H9 (cell line): ENCODE measurements at regions not wholly inside any gene's neighbourhood (a gene's known extent, or its start where the extent isn't known, plus 50 kb on each side); places are given as distances from the start of the nearest gene placed in this dataset.

Experiments
- DNase-seq: peaks from one replicate; pipeline ENCODE4 v3.0.0-alpha.2; 2017
- H2AFZ ChIP-seq: one replicate; pipeline ENCODE4 v1.6.1; 2013; ENCODE audit warnings: mild to moderate bottlenecking, low read length, control low read depth, moderate library complexity
- H2AK5ac ChIP-seq: 2 replicates; pipeline ENCODE4 v1.6.1; 2013; ENCODE audit warnings: low read length, control low read depth, mixed read lengths; ENCODE audit not compliant: insufficient read length
- H2BK120ac ChIP-seq: one replicate; pipeline ENCODE4 v1.6.1; 2013; ENCODE audit warnings: low read depth, mild to moderate bottlenecking, low read length, control low read depth, inconsistent platforms; ENCODE audit not compliant: poor library complexity, severe bottlenecking
- H2BK12ac ChIP-seq: 2 replicates; pipeline ENCODE4 v1.6.1; 2013; ENCODE audit warnings: low read length, control low read depth, mixed read lengths, low read depth; ENCODE audit not compliant: insufficient read length
- H2BK15ac ChIP-seq: 2 replicates; pipeline ENCODE4 v1.6.1; 2013; ENCODE audit warnings: low read depth, low read length, control low read depth
- H2BK20ac ChIP-seq: one replicate; pipeline ENCODE4 v1.6.1; 2013; ENCODE audit warnings: low read depth, mild to moderate bottlenecking, low read length, control low read depth, inconsistent platforms; ENCODE audit not compliant: poor library complexity, severe bottlenecking
- H2BK5ac ChIP-seq: 2 replicates; pipeline ENCODE4 v1.6.1; 2013; ENCODE audit warnings: low read length, control low read depth, mixed read lengths; ENCODE audit not compliant: insufficient read length
- H3K14ac ChIP-seq: 2 replicates; pipeline ENCODE4 v1.6.1; 2013; ENCODE audit warnings: low read length, control low read depth; ENCODE audit not compliant: insufficient read depth
- H3K18ac ChIP-seq: 2 replicates; pipeline ENCODE4 v1.6.1; 2013; ENCODE audit warnings: low read depth, mild to moderate bottlenecking, mixed read lengths, low read length, control low read depth; ENCODE audit not compliant: insufficient read length
- H3K23ac ChIP-seq: 2 replicates; pipeline ENCODE4 v1.6.1; 2013; ENCODE audit warnings: low read length, control low read depth, mixed read lengths, low read depth; ENCODE audit not compliant: insufficient read length
- H3K23me2 ChIP-seq: 2 replicates; pipeline ENCODE4 v1.6.1; 2013; ENCODE audit warnings: low read depth, mild to moderate bottlenecking, mixed read lengths, low read length, control low read depth; ENCODE audit not compliant: insufficient read length, poor library complexity, severe bottlenecking
- H3K27ac ChIP-seq: 2 replicates; pipeline ENCODE4 v1.5.1; 2013; ENCODE audit warnings: low read length, control low read depth, mixed read lengths, low read depth; ENCODE audit not compliant: insufficient read length
- H3K27me3 ChIP-seq: 2 replicates; pipeline ENCODE4 v1.6.1; 2013; ENCODE audit warnings: low read length, control low read depth, inconsistent platforms; ENCODE audit not compliant: insufficient read depth
- H3K4ac ChIP-seq: 2 replicates; pipeline ENCODE4 v1.6.1; 2013; ENCODE audit warnings: low read depth, mild to moderate bottlenecking, control low read depth, inconsistent platforms, low read length, moderate library complexity
- H3K4me1 ChIP-seq: 2 replicates; pipeline ENCODE4 v1.6.1; 2013; ENCODE audit warnings: low read length, control low read depth, inconsistent platforms; ENCODE audit not compliant: insufficient read depth
- H3K4me2 ChIP-seq: 2 replicates; pipeline ENCODE4 v1.6.1; 2013; ENCODE audit warnings: low read length, control low read depth, mixed read lengths; ENCODE audit not compliant: insufficient read length, insufficient read depth
- H3K56ac ChIP-seq: 2 replicates; pipeline ENCODE4 v1.6.1; 2013; ENCODE audit warnings: low read depth, mild to moderate bottlenecking, mixed read lengths, low read length, control low read depth; ENCODE audit not compliant: insufficient read length
- H3K79me1 ChIP-seq: 2 replicates; pipeline ENCODE4 v1.6.1; 2013; ENCODE audit warnings: low read depth, mild to moderate bottlenecking, moderate library complexity, low read length, control low read depth, inconsistent platforms; ENCODE audit not compliant: insufficient read depth, poor library complexity, severe bottlenecking
- H3K79me2 ChIP-seq: 2 replicates; pipeline ENCODE4 v1.6.1; 2013; ENCODE audit warnings: low read length, control low read depth, inconsistent platforms; ENCODE audit not compliant: insufficient read depth
- H3K9ac ChIP-seq: 2 replicates; pipeline ENCODE4 v1.6.1; 2013; ENCODE audit warnings: low read length, control low read depth, mixed read lengths; ENCODE audit not compliant: insufficient read length; ENCODE audit errors: extremely low read depth
- H3K9me3 ChIP-seq: one replicate; pipeline ENCODE4 v1.6.1; 2013; ENCODE audit warnings: low read depth, low read length, inconsistent platforms; ENCODE audit not compliant: control insufficient read depth
- H3T11ph ChIP-seq: one replicate; pipeline ENCODE4 v1.6.1; 2013; ENCODE audit warnings: mild to moderate bottlenecking, low read length, control low read depth, inconsistent platforms
- H4K20me1 ChIP-seq: one replicate; pipeline ENCODE4 v1.6.1; 2013; ENCODE audit not compliant: control insufficient read depth, insufficient read length, insufficient read depth
- H4K5ac ChIP-seq: 2 replicates; pipeline ENCODE4 v1.6.1; 2013; ENCODE audit warnings: low read depth, mild to moderate bottlenecking, mixed read lengths, low read length, control low read depth; ENCODE audit not compliant: insufficient read length
- H4K8ac ChIP-seq: replicated peaks from 2 replicates; pipeline ENCODE4 v1.6.1; 2013; ENCODE audit warnings: low read length, control low read depth, mixed read lengths, low read depth; ENCODE audit not compliant: insufficient read length
- H4K91ac ChIP-seq: 2 replicates; pipeline ENCODE4 v1.6.1; 2013; ENCODE audit warnings: low read depth, mild to moderate bottlenecking, moderate library complexity, mixed read lengths, low read length, control low read depth; ENCODE audit not compliant: insufficient read length
- H3K27ac Mint-ChIP-seq, 3 experiments: 2 replicates in 2 of 3; 3 replicates in 1 of 3; pipeline ENCODE4 v1.8.0; 2020 to 2021; ENCODE audit warnings: mixed read lengths in 3 of 3, mild to moderate bottlenecking in 1 of 3, moderate library complexity in 1 of 3
- H3K27me3 Mint-ChIP-seq: 2 replicates; pipeline ENCODE4 v1.8.0; 2021; ENCODE audit warnings: low read depth, mild to moderate bottlenecking, moderate library complexity, mixed read lengths
- H3K36me3 Mint-ChIP-seq, 3 experiments: 2 replicates in 2 of 3; 3 replicates in 1 of 3; pipeline ENCODE4 v1.8.0; 2020 to 2021; ENCODE audit warnings: low read depth in 3 of 3, mixed read lengths in 3 of 3; ENCODE audit not compliant: insufficient read depth in 1 of 3
- H3K4me1 Mint-ChIP-seq, 2 experiments: 2 replicates each; pipeline ENCODE4 v1.8.0; 2020; ENCODE audit warnings: mixed read lengths in 2 of 2
- H3K4me3 Mint-ChIP-seq, 2 experiments: 2 replicates in 1 of 2; 3 replicates in 1 of 2; pipeline ENCODE4 v1.8.0; 2020 to 2021; ENCODE audit warnings: mild to moderate bottlenecking in 2 of 2, mixed read lengths in 2 of 2, moderate library complexity in 1 of 2
- H3K9me3 Mint-ChIP-seq, 2 experiments: 2 replicates in 1 of 2; 3 replicates in 1 of 2; pipeline ENCODE4 v1.8.0; 2020; ENCODE audit warnings: mild to moderate bottlenecking in 2 of 2, mixed read lengths in 2 of 2, moderate library complexity in 1 of 2
- CTCF ChIP-seq: fragments of 200-600 bp; sonication (generic); conservative IDR thresholded peaks from 3 replicates; pipeline ENCODE4 v1.8.0; 2021; ENCODE audit warnings: antibody characterized with exemption, mild to moderate bottlenecking
- WGBS: extraction: QIAGEN DNeasy Blood & Tissue Kit; methylation state at CpG from one replicate; pipeline ENCODE4 v1.1.7; 2013; ENCODE audit warnings: missing lambda C conversion rate, low lambda C conversion rate, mixed read lengths; ENCODE audit not compliant: insufficient read length; ENCODE audit errors: extremely low coverage; 5-methylcytosine and 5-hydroxymethylcytosine counted together

GRCh38 chr5:97955450-97955849 is 772.4 kb upstream of the RIOK2 start:
- no peak overlapping the region for H4K8ac ChIP-seq
- H3K56ac ChIP-seq, result no peak overlapping the region
- no peaks in the 10 kb centered on the region for H3K27me3 Mint-ChIP-seq
- H3K27ac ChIP-seq, result no peak overlapping the region
- no peak overlapping the region for H2BK120ac ChIP-seq
- H3K4me3 Mint-ChIP-seq, result no peak overlapping the region
- no peak overlapping the region for H3K27ac Mint-ChIP-seq
- no peak overlapping the region for H3T11ph ChIP-seq
- H3K9ac ChIP-seq, result no peak overlapping the region
- no peaks in the 10 kb centered on the region for H3K4me1 Mint-ChIP-seq
- H4K91ac ChIP-seq, result no peak overlapping the region
- DNase-seq, result no peak
- no peak overlapping the region for H4K5ac ChIP-seq
- no peak overlapping the region for H2AK5ac ChIP-seq
- TF ChIP-seq CTCF, result no peak
- peaks cover 0 to 7% (median 0%) of the 10 kb centered on the region in 3 experiments; a peak in 2 of 7 replicates for H3K36me3 Mint-ChIP-seq
- no peak overlapping the region for H3K4me2 ChIP-seq
- H2BK20ac ChIP-seq, result no peak overlapping the region
- no peak overlapping the region for H2BK15ac ChIP-seq
- H3K79me2 ChIP-seq, result no peaks in the 10 kb centered on the region
- H3K23ac ChIP-seq, result no peak overlapping the region
- no peak overlapping the region for H2BK12ac ChIP-seq
- no peaks in the 10 kb centered on the region for H3K79me1 ChIP-seq
- H3K4me1 ChIP-seq, result no peaks in the 10 kb centered on the region
- no peaks in the 10 kb centered on the region for H3K23me2 ChIP-seq
- no peak overlapping the region for H3K4ac ChIP-seq
- no peak overlapping the region for H3K14ac ChIP-seq
- H3K9me3 ChIP-seq, result no peaks in the 10 kb centered on the region
- no peak overlapping the region for H2BK5ac ChIP-seq
- peaks cover 0 to 9% of the 10 kb centered on the region in 2 experiments; a peak in 4 of 5 replicates for H3K9me3 Mint-ChIP-seq
- no peaks in the 10 kb centered on the region for H4K20me1 ChIP-seq
- H3K27me3 ChIP-seq, result no peaks in the 10 kb centered on the region
- WGBS, result no CpG with 5 or more reads among the region's 1 CpG
- H3K18ac ChIP-seq, result no peak overlapping the region
- H2AFZ ChIP-seq, result no peak overlapping the region
